GM21825 (cell line): ENCODE measurements at regions not wholly inside any gene's neighbourhood (a gene's known extent, or its start where the extent isn't known, plus 50 kb on each side); places are given as distances from the start of the nearest gene placed in this dataset.

Experiments used
- ATAC-seq: cut with Tn5 transposase; IDR thresholded peaks from one replicate; pipeline ENCODE4 v1.9.1; 2021; ENCODE audit warnings: mild to moderate bottlenecking, moderate library complexity; ENCODE audit not compliant: unreplicated experiment

GRCh38 chr22:49147617-49148175, 680.0 kb downstream of the BRD1 start:
- no peak for ATAC-seq

- ATAC-seq = no peak
These were observed 680.5 kb downstream of the BRD1 start for GRCh38 chr22:49147171-49147570.

- ATAC-seq = no peak
These were observed 681.2 kb downstream of the BRD1 start for GRCh38 chr22:49146511-49146910.

GRCh38 chr22:49143812-49144211, 683.9 kb downstream of the BRD1 start:
- no peak for ATAC-seq

- ATAC-seq = no peak
These were observed 684.8 kb downstream of the BRD1 start for GRCh38 chr22:49142891-49143290.

- ATAC-seq = no peak
These were observed 685.4 kb downstream of the BRD1 start for GRCh38 chr22:49142296-49142695.

GRCh38 chr22:49141761-49142160, 685.9 kb downstream of the BRD1 start:
- no peak for ATAC-seq

GRCh38 chr22:49140911-49141665, 686.6 kb downstream of the BRD1 start:
- ATAC-seq = no peak

- no peak for ATAC-seq
These were observed 688.1 kb downstream of the BRD1 start for GRCh38 chr22:49139492-49140151.

- no peak for ATAC-seq
These were observed 689.4 kb downstream of the BRD1 start for GRCh38 chr22:49138250-49138790.

GRCh38 chr22:49137206-49137840, 690.4 kb downstream of the BRD1 start:
- ATAC-seq = no peak

GRCh38 chr22:49136816-49137180, 690.9 kb downstream of the BRD1 start:
- ATAC-seq = no peak

GRCh38 chr22:49136041-49136815, 691.4 kb downstream of the BRD1 start:
- no peak for ATAC-seq

GRCh38 chr22:49134076-49134475, 693.6 kb downstream of the BRD1 start:
- no peak for ATAC-seq

GRCh38 chr22:49133541-49133940, 694.1 kb downstream of the BRD1 start:
- no peak for ATAC-seq

GRCh38 chr22:49132009-49132408, 695.7 kb downstream of the BRD1 start:
- ATAC-seq = no peak

GRCh38 chr22:49129736-49130135, 697.9 kb downstream of the BRD1 start:
- no peak for ATAC-seq

- ATAC-seq = no peak
These were observed 698.8 kb downstream of the BRD1 start for GRCh38 chr22:49128874-49129273.

GRCh38 chr22:49124608-49125007, 703.1 kb downstream of the BRD1 start:
- ATAC-seq = no peak

GRCh38 chr22:49123621-49124192, 704.0 kb downstream of the BRD1 start:
- ATAC-seq = no peak
